ENCODE measurements at regions not wholly inside any gene's neighbourhood (a gene's known extent, or its start where the extent isn't known, plus 50 kb on each side); places are given as distances from the start of the nearest gene placed in this dataset.

- Histone ChIP-seq H3K9me3 (no peaks in the 10 kb centered on the region), H3K4me2 (no peak overlapping the region), H3K27ac (no peak overlapping the region), H3K4me1 (no peaks in the 10 kb centered on the region), H3K4me3 (no peak overlapping the region)
- FAIRE-seq (no peak), DNase-seq (ENCODE audit: low read depth in 1 of 2, low spot score in 1 of 2) (no peak), ATAC-seq (no peak)
- POLR2A ChIA-PET: no interaction called here
- no peak for TF ChIP-seq HOXB5 (CRISPR knock-in tag; IDR thresholded peaks at IDR 0.05)
- TF ChIP-seq, protein P1, sequence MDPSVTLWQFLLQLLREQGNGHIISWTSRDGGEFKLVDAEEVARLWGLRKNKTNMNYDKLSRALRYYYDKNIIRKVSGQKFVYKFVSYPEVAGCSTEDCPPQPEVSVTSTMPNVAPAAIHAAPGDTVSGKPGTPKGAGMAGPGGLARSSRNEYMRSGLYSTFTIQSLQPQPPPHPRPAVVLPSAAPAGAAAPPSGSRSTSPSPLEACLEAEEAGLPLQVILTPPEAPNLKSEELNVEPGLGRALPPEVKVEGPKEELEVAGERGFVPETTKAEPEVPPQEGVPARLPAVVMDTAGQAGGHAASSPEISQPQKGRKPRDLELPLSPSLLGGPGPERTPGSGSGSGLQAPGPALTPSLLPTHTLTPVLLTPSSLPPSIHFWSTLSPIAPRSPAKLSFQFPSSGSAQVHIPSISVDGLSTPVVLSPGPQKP (IDR thresholded peaks at IDR 0.05; ENCODE audit: low read depth, low read length): no peak
- TF ChIP-seq POLR2AphosphoS2 (conservative IDR thresholded peaks at IDR 0.05; ENCODE audit: low read length): no peak
- no peak for TF ChIP-seq MAZ (IDR thresholded peaks at IDR 0.05; ENCODE audit: borderline replicate concordance, low read depth, low read length)
- no peak for TF ChIP-seq RAD21 (conservative IDR thresholded peaks at IDR 0.05 in 1 of 2, IDR thresholded peaks at IDR 0.05 in 1 of 2)
- TF ChIP-seq KDM1A (IDR thresholded peaks at IDR 0.05; ENCODE audit: low read depth): no peak
- CTCF ChIA-PET: no interaction called here
Measured at GRCh38 chr13:89943139-89943538, 1404.3 kb upstream of the MIR17HG start.

DNA sequence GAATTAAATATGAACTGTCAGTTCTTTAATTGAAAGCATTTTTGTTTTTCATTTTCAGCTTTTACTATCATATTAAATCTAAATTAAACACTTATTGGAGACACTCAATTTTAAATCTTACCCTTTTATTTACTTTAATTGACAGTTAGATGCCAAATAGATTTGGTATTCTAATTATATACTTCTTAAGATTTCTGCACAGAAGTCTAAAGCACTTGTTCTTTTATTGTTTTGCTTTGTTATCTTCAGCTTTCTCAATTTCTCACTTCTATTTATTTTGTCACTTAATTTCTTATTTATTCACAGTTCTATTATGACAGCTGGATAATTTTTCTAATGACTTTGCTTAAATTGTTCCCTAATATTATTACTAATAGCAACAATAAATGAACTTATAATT is 1397.3 kb upstream of the MIR17HG start:
- no peak for DNase-seq (ENCODE audit: low read depth in 1 of 2, low spot score in 1 of 2)
- no peak for TF ChIP-seq POLR2A (IDR thresholded peaks at IDR 0.05; ENCODE audit: low read length)
- TF ChIP-seq, protein P2, sequence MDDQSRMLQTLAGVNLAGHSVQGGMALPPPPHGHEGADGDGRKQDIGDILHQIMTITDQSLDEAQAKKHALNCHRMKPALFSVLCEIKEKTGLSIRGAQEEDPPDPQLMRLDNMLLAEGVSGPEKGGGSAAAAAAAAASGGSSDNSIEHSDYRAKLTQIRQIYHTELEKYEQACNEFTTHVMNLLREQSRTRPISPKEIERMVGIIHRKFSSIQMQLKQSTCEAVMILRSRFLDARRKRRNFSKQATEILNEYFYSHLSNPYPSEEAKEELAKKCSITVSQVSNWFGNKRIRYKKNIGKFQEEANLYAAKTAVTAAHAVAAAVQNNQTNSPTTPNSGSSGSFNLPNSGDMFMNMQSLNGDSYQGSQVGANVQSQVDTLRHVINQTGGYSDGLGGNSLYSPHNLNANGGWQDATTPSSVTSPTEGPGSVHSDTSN (IDR thresholded peaks at IDR 0.05): no peak
- TF ChIP-seq, protein P3, sequence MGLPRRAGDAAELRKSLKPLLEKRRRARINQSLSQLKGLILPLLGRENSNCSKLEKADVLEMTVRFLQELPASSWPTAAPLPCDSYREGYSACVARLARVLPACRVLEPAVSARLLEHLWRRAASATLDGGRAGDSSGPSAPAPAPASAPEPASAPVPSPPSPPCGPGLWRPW (IDR thresholded peaks at IDR 0.05): no peak
- Histone ChIP-seq H3K9me3 (no peaks in the 10 kb centered on the region), H3K4me2 (no peak overlapping the region), H3K4me3 (no peak overlapping the region), H3K27ac (no peak overlapping the region), H3K4me1 (no peaks in the 10 kb centered on the region)
- FAIRE-seq: no peak
- ChIA-PET POLR2A (no interaction called here), CTCF (no interaction called here)
- ATAC-seq: no peak

GRCh38 chr13:89951341-89951740 is 1396.1 kb upstream of the MIR17HG start:
- POLR2A ChIA-PET: no interaction called here
- Histone ChIP-seq H3K4me1 (no peaks in the 10 kb centered on the region), H3K27ac (no peak overlapping the region), H3K4me2 (no peak overlapping the region), H3K9me3 (no peaks in the 10 kb centered on the region), H3K4me3 (no peak overlapping the region)
- ATAC-seq (no peak), FAIRE-seq (no peak), DNase-seq (ENCODE audit: low read depth in 1 of 2, low spot score in 1 of 2) (peak in 1 of 2 experiments; percentile 0)
- CTCF ChIA-PET: no interaction called here
- TF ChIP-seq HOXB13 (CRISPR knock-in tag; IDR thresholded peaks at IDR 0.05; ENCODE audit: low read depth) (no peak), RARB (CRISPR knock-in tag; IDR thresholded peaks at IDR 0.05) (no peak), JUN (IDR thresholded peaks at IDR 0.05) (no peak), PHF8 (IDR thresholded peaks at IDR 0.05; ENCODE audit: borderline replicate concordance, low read depth) (no peak), ESRRA (IDR thresholded peaks at IDR 0.05; ENCODE audit: borderline replicate concordance, low read length) (no peak), ZSCAN20 (CRISPR knock-in tag; IDR thresholded peaks at IDR 0.05) (no peak), CEBPB (IDR thresholded peaks at IDR 0.05) (no peak), USF2 (IDR thresholded peaks at IDR 0.05) (no peak), FOSL2 (IDR thresholded peaks at IDR 0.05) (no peak), FOSL2 (CRISPR knock-in tag; IDR thresholded peaks at IDR 0.05) (no peak), BHLHE40 (IDR thresholded peaks at IDR 0.05; ENCODE audit: low read depth, low read length) (no peak), TFCP2L1 (CRISPR knock-in tag; IDR thresholded peaks at IDR 0.05) (no peak), MYC (IDR thresholded peaks at IDR 0.05; ENCODE audit: borderline replicate concordance, low read length) (no peak), NPAS2 (CRISPR knock-in tag; IDR thresholded peaks at IDR 0.05; ENCODE audit: borderline replicate concordance) (no peak), KDM1A (IDR thresholded peaks at IDR 0.05; ENCODE audit: low read depth) (no peak), FOXS1 (CRISPR knock-in tag; IDR thresholded peaks at IDR 0.05) (no peak), CHD4 (IDR thresholded peaks at IDR 0.05; ENCODE audit: borderline replicate concordance) (no peak)
- TF ChIP-seq, protein P4, sequence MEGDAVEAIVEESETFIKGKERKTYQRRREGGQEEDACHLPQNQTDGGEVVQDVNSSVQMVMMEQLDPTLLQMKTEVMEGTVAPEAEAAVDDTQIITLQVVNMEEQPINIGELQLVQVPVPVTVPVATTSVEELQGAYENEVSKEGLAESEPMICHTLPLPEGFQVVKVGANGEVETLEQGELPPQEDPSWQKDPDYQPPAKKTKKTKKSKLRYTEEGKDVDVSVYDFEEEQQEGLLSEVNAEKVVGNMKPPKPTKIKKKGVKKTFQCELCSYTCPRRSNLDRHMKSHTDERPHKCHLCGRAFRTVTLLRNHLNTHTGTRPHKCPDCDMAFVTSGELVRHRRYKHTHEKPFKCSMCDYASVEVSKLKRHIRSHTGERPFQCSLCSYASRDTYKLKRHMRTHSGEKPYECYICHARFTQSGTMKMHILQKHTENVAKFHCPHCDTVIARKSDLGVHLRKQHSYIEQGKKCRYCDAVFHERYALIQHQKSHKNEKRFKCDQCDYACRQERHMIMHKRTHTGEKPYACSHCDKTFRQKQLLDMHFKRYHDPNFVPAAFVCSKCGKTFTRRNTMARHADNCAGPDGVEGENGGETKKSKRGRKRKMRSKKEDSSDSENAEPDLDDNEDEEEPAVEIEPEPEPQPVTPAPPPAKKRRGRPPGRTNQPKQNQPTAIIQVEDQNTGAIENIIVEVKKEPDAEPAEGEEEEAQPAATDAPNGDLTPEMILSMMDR (IDR thresholded peaks at IDR 0.05): no peak
- TF ChIP-seq, protein P3 (IDR thresholded peaks at IDR 0.05): no peak
- 88% methylated on average over 3 of the region's 3 CpGs for WGBS (ENCODE audit: missing lambda C conversion rate)
